A549 (cell line): ENCODE measurements at regions not wholly inside any gene's neighbourhood (a gene's known extent, or its start where the extent isn't known, plus 50 kb on each side); places are given as distances from the start of the nearest gene placed in this dataset.

Experiments
- CTCF ChIP-seq: fragments of >200 bp; sonication (Bioruptor Twin); formaldehyde crosslinking; IDR thresholded peaks from 3 replicates; pipeline ENCODE4 v1.5.1; 2016
- EP300 ChIP-seq, 2 experiments: fragments of >200 bp; sonication (Bioruptor Twin); formaldehyde crosslinking; IDR thresholded peaks; 2 replicates in 1 of 2; 3 replicates in 1 of 2; pipeline ENCODE4 v1.6.1; 2016 to 2017
- MAX ChIP-seq: IDR thresholded peaks from 2 replicates; pipeline ENCODE4 v1.6.1; 2012
- MAZ ChIP-seq: fragments of 150-350 bp; IDR thresholded peaks from 2 replicates; pipeline ENCODE4 v1.6.1; 2014; ENCODE audit warnings: antibody characterized with exemption, low read depth, low read length, borderline replicate concordance
- NR3C1 ChIP-seq: fragments of >200 bp; sonication (Bioruptor Twin); formaldehyde crosslinking; IDR thresholded peaks from 3 replicates; pipeline ENCODE4 v1.6.1; 2017
- POLR2A ChIP-seq: IDR thresholded peaks from 2 replicates; pipeline ENCODE4 v1.6.1; 2012; ENCODE audit warnings: mild to moderate bottlenecking, low read length
- RCOR1 ChIP-seq: fragments of 150-350 bp; IDR thresholded peaks from 2 replicates; pipeline ENCODE4 v1.6.1; 2014; ENCODE audit warnings: antibody characterized with exemption, low read length, low read depth
- SREBF2 ChIP-seq: fragments of 450-650 bp; IDR thresholded peaks from 2 replicates; pipeline ENCODE4 v1.6.1; 2014; ENCODE audit warnings: mild to moderate bottlenecking, moderate library complexity
- TP53 ChIP-seq: fragments of 250-450 bp; sonication (Bioruptor Pico); IDR thresholded peaks from 2 replicates; pipeline ENCODE4 v1.5.0; 2021; ENCODE audit warnings: mild to moderate bottlenecking, moderate library complexity

GRCh38 chr1:229209816-229210215 lies 61.1 kb upstream of the RAB4A start:
- TF ChIP-seq MAZ: no peak
- TF ChIP-seq EP300 (IDR thresholded peaks at IDR 0.05): no peak
- TF ChIP-seq MAX: no peak
- TF ChIP-seq CTCF: no peak
- no peak for TF ChIP-seq POLR2A
- TF ChIP-seq SREBF2: no peak
- TF ChIP-seq TP53 (CRISPR knock-in tag): no peak
- TF ChIP-seq NR3C1: no peak
- no peak for TF ChIP-seq RCOR1
